ELR (cell line): ENCODE measurements at regions not wholly inside any gene's neighbourhood (a gene's known extent, or its start where the extent isn't known, plus 50 kb on each side); places are given as distances from the start of the nearest gene placed in this dataset.
"Not testable (repeated sequence)": the region's sequence is repeated elsewhere in the genome, so short reads cannot be mapped to it uniquely, and the experiment has no call there.

ENCODE experiments used
- DNase-seq: peaks from one replicate; pipeline ENCODE4 v3.0.0-alpha.2; 2015; ENCODE audit warnings: low read depth

GRCh38 chr18:30623401-30624065 is 419.0 kb downstream of the DSC3 start:
- DNase-seq: peak; percentile 70

- DNase-seq: no peak
These were observed 419.9 kb downstream of the DSC3 start for GRCh38 chr18:30622635-30623034.

- no peak for DNase-seq
These were observed 420.4 kb downstream of the DSC3 start for GRCh38 chr18:30622104-30622503.

- DNase-seq: no peak
These were observed 424.0 kb downstream of the DSC3 start for GRCh38 chr18:30618567-30618966.

- DNase-seq: no peak
These were observed 426.1 kb downstream of the DSC3 start for GRCh38 chr18:30616414-30616813.

GRCh38 chr18:30613467-30613801 is 429.1 kb downstream of the DSC3 start:
- no peak for DNase-seq

GRCh38 chr18:30601541-30601940 is 441.0 kb downstream of the DSC3 start:
- no peak for DNase-seq

GRCh38 chr18:30597202-30597601 is 445.3 kb downstream of the DSC3 start:
- DNase-seq: no peak

GRCh38 chr18:30596635-30597034 is 445.9 kb downstream of the DSC3 start:
- DNase-seq: no peak

- DNase-seq: no peak
These were observed 446.6 kb downstream of the DSC3 start for GRCh38 chr18:30595942-30596341.

- DNase-seq: not testable (repeated sequence)
These were observed 447.6 kb downstream of the DSC3 start for GRCh38 chr18:30594911-30595310.

- DNase-seq: no peak
These were observed 451.1 kb downstream of the DSC3 start for GRCh38 chr18:30591462-30591861.

- DNase-seq: no peak
These were observed 453.8 kb downstream of the DSC3 start for GRCh38 chr18:30588673-30589164.

GRCh38 chr18:30583768-30584167 is 458.8 kb downstream of the DSC3 start:
- DNase-seq: no peak

GRCh38 chr18:30582078-30582477 is 460.5 kb downstream of the DSC3 start:
- DNase-seq: peak; percentile 64

GRCh38 chr18:30578707-30579106 is 463.8 kb downstream of the DSC3 start:
- DNase-seq: no peak

GRCh38 chr18:30572214-30572613 is 470.3 kb downstream of the DSC3 start:
- no peak for DNase-seq

- DNase-seq: no peak
These were observed 474.2 kb downstream of the DSC3 start for GRCh38 chr18:30568333-30568732.

- DNase-seq: no peak
These were observed 475.7 kb downstream of the DSC3 start for GRCh38 chr18:30566877-30567276.

- no peak for DNase-seq
These were observed 480.3 kb downstream of the DSC3 start for GRCh38 chr18:30562231-30562630.

GRCh38 chr18:30556112-30556511 is 486.4 kb downstream of the DSC3 start:
- no peak for DNase-seq

- no peak for DNase-seq
These were observed 497.1 kb downstream of the DSC3 start for GRCh38 chr18:30545393-30545792.

GRCh38 chr18:30544141-30544540 is 498.4 kb downstream of the DSC3 start:
- DNase-seq: no peak

GRCh38 chr18:30533716-30534115 is 508.8 kb downstream of the DSC3 start:
- DNase-seq: no peak
